HG03354 (cell line): ENCODE measurements at regions not wholly inside any gene's neighbourhood (a gene's known extent, or its start where the extent isn't known, plus 50 kb on each side); places are given as distances from the start of the nearest gene placed in this dataset.

Source experiments
- ATAC-seq: cut with Tn5 transposase; IDR thresholded peaks from one replicate; pipeline ENCODE4 v1.9.1; 2021; ENCODE audit warnings: mild to moderate bottlenecking; ENCODE audit not compliant: unreplicated experiment, poor library complexity, severe bottlenecking

DNA sequence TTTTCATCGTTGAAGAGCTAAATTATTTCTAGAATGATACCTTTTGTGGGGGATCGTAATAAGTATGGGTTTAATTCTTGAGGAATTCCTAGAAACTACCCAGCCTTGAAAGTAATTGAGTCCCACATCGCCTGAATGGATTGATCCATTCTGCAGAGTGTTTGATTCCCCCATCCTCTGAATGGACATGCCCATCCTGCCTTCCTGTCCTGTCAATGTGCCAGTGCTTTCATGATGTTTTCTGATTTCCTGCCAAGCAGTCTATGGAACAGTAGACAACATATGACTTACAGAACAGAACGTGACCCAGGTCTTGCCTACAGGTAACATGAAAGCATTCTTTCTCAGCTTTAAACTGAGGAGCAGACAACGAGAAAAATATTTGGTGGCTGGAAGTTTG lies 319.2 kb downstream of the DRD1 start:
- ATAC-seq = no peak

DNA sequence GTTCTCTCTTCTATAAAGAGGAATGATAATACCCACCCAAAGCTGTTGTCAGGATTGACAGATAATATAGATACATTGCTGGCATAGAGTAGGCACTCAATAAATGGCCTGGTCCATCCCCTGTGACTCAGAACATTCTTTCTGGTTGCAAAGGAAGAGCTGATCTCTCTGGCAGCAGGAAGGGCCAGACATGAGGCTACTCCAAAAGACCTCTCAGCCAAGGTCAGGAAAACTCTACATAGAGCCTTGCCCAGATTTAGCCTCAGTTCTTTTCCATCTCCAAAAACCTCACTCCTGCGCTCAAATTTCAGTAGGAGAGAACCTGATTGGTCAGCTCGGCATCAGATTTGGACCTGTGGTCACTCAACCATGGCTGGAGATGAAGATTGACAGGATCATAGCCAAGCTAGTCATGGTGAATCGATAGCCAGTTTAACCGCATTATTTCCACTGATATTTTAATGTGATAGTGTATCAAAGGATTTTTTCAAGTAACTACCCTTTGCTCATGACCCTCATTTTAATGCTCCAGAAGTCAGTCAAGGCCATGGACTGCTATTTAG lies 319.6 kb downstream of the DRD1 start:
- ATAC-seq = no peak

- no peak for ATAC-seq
Observed at GRCh38 chr5:175123542-175123941, 320.4 kb downstream of the DRD1 start.

DNA sequence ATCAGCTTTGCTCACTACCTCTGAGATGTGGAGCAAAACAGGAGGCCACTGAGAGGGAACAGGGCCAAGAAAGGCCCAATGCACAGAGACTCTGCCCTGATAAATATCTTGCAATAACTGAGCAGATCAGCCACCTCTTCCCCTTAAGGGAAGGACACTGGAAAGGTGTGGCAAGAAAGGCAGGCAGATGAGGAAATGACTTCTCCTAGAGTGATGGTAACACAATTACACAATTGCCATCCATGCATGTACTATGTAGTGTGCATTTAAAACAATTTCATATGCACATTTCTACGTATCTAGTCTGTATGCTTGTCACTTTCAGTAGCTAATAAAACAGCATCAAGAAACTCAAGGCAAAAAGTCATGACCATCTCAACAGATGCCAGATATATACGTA lies 322.5 kb downstream of the DRD1 start:
- no peak for ATAC-seq

- no peak for ATAC-seq
Observed at GRCh38 chr5:175120412-175120811, 323.6 kb downstream of the DRD1 start.

DNA sequence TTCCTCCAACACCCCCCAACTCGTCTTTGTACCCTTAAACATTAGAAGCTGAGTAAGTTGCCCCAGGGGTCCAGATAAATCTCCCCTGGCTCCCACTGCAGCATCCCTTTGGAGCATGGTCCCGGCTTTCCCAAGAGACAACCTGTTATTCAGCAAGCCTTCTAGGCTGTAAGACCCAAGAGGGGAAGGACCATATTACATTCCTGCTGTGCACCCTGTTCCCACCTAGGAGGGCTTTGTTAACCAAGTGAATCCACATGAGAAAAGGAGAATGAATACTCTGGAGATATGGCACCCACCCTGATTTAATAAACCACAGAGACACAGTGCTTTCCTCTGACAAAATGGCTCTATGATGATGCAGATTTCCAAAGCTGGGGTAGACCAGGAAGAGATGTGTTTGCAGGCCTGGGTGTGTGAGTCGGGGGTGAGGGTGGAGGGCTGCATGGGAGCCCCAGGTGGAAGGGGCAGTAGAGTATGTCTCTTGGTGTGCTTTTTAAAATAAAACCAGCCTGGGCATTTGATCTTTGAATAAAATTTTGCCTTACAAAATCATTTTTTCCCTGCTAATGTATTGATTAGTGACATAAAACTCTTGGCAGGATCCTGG lies 325.2 kb downstream of the DRD1 start:
- ATAC-seq = no peak

DNA sequence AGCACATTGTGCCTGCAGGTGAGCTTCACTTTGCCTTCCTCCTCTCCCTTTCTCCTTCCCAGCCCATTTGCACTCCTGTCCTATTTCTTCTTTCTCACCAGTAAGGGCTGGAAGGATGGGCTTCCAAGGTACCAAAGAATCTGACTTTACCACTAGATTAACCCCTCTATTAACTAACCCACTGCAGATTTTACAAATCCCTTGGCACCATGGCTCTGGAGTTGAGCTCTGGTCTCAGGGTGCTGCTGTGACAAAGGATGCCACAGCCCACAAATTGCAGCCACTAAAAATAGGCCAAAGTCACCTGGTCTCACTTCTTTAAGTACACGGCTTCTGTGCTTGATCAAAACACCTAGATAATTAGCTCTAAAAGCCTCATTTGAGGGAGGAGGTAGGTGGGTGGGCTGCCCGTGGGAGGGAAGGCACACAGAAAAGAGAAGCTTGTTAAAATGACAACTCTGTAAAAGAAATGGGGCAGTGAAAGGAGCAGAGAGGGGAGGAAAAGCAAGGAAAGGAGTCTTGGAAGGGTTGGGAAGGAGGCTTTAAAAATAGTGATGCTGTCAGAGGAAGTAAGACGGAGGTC lies 327.4 kb downstream of the DRD1 start:
- no peak for ATAC-seq

DNA sequence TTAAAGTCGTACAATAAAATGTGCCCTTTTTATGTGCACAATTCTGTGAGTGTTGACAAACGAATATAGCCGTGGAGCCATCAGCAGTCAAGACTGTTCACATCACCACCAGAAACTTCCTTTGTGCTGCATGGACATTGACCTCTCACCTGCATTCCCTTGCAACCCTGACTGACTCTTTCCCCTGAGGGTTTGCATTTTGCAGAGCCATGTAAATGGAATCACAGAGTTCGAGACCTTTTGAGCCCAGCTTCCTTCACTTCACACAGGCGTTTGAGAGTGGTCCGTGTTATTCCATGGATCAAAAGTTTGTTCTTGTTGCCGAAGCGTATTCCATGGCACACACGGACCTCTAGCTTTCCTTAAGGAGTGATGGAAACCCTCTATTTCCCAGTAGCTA lies 328.2 kb downstream of the DRD1 start:
- no peak for ATAC-seq

- ATAC-seq = no peak
Observed at GRCh38 chr5:175113947-175114346, 330.0 kb downstream of the DRD1 start.

DNA sequence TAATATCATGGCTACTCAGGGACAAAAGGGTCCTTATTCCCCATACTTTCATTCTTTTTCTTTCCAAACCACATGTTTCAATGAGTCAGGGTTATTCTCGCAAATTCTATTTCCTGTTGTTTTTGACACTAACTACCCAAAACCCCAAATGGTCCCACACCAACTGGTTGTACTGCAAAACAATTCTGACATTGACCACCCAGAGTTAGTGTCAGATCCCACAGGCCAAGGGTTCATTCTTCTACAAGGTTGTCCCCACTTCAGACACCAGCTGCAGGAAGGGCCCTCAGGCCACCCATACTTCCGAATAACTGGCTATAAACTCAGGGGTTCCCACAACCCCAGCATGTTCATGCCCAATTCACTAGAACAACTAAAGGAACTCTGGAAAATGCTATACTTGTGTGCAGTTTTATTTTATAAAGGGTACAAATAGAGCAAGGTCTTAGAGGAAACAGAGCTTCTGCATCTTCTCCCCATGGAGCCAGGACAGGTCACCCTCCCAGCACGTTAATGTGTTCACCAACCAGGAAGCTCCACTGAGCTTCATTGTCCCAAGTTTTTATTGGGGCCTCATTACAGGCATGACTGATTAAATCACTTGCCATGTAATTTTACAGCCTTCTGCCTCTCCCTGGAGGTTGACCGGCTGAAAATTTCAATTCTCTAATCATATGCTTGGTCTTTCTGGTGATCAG lies 334.8 kb downstream of the DRD1 start:
- ATAC-seq = no peak

- no peak for ATAC-seq
Observed at GRCh38 chr5:175107865-175108264, 336.1 kb downstream of the DRD1 start.

DNA sequence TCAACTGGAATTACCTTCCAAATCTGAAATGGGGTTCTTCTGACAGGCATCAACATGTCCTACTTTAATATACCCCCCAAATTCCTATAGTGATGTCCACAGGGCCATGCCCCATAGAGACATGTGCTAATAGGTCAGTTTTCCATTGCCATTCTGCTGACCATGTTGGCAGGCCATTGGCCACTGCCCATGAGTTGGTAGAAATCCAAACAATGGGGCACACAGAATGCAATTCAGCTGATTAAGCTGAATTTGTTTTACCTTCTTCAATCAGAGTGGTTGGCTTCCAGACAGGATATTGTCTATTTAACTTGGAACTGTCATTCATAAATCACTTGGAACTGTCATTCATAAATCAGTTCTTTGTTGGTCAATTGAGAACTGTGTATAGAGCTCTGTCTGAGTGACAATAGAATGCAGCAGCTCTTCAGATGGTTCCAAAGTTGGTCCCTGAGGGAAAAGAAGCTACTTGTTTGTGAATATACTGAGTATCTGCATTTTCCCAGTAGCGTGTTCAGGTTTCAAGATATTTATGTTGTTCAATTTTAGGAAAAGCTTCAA lies 336.9 kb downstream of the DRD1 start:
- no peak for ATAC-seq

- ATAC-seq = no peak
Observed at GRCh38 chr5:175104677-175105076, 339.3 kb downstream of the DRD1 start.

GRCh38 chr5:175103746-175104145 lies 340.2 kb downstream of the DRD1 start:
- ATAC-seq = no peak

DNA sequence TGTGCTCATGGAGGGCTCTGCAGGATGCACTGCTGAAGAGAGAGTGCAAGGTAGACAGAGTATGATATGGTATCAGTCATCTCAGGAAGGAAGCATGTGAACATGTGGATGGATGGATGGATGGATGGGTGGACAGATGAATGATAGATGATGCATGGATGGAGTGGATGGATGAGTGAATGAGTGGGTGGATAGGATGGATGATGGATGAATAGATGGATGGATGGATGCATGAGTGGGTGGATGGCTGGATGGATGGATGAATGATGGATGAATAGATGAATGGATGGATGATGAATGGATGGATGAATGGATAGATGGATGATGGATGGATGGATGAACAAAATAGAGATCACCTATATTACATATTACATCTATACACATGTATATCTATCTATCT lies 341.3 kb downstream of the DRD1 start:
- ATAC-seq = no peak

DNA sequence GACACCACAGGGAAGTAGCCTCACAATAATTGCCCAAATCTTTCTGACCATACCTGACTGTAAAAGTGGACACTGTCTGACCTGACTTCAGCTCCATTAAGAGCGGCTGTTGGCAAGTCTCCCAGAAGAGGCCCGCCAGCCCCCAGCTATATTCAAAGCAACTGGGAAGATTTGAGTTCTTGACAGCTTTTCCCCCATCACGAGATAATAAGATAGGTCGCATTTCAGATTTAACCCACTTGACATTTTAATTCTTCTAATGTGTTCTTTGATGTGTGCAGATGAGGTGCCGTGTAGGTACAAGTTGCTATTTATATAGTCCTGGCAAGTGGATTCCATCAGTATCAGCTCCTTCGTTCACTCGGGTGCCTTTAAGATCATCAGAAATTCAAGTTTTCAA lies 345.7 kb downstream of the DRD1 start:
- ATAC-seq = no peak

- ATAC-seq = no peak
Observed at GRCh38 chr5:175096469-175097165, 347.4 kb downstream of the DRD1 start.

GRCh38 chr5:175094461-175094860 lies 349.5 kb downstream of the DRD1 start:
- ATAC-seq = no peak

DNA sequence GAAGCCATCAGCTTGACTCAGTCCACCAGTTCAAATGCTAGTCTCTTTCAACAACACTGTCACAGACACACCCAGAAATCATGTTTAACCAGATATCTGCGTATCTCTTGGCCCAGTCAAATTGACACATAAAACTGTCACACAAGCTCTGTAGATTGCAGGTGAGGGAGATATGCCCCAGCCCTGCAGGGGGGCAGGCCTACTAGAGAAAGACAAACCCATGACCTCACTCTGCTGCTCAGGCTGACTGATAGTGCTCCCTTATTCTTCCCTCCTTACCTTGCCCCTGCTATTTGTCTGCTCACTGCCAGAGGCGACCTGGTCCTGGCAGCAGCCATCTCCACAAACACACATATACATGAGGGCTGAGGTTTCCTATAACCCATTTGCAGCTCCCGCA lies 351.3 kb downstream of the DRD1 start:
- no peak for ATAC-seq

DNA sequence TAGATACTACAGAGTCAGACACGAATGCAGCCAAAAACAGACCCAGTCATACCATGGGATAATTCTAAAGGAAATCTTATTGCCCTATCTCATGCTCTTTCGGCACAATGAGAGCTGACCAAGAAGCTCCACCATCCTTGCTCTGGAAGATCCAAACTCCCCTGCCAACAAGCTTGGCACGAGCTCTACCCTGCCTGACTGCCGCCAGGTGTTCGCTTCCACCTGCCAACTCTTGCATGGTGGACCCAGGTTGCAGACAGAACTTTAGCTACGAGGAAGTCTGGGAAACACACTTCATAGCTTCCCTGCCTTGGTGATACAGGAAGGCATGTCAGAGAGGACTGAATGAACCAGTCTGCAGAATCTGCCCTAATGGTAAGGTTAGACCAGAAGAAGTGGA lies 355.0 kb downstream of the DRD1 start:
- ATAC-seq = no peak
